GM23338 (cell line): ENCODE measurements at regions not wholly inside any gene's neighbourhood (a gene's known extent, or its start where the extent isn't known, plus 50 kb on each side); places are given as distances from the start of the nearest gene placed in this dataset.

ENCODE experiments used
- ATAC-seq: fragments of 200-7000 bp; cut with Tn5 transposase; 3 replicates; pipeline ENCODE4 v1.9.1; 2020
- DNase-seq: peaks from one replicate; pipeline ENCODE4 v3.0.0-alpha.2; 2015; ENCODE audit warnings: low spot score
- H2AFZ ChIP-seq: fragments of 200-600 bp; sonication (generic); 2 replicates; pipeline ENCODE4 v1.8.0; 2016; ENCODE audit warnings: antibody characterized with exemption, mild to moderate bottlenecking, moderate library complexity
- H3F3A ChIP-seq: fragments of 200-600 bp; sonication (generic); replicated peaks from 2 replicates; pipeline ENCODE4 v1.8.0; 2017; ENCODE audit warnings: antibody characterized with exemption, mixed run types, low read depth
- H3K27ac ChIP-seq: fragments of 200-600 bp; sonication (generic); 2 replicates; pipeline ENCODE4 v1.6.1; 2016; ENCODE audit warnings: low read depth
- H3K27me3 ChIP-seq: fragments of 200-600 bp; sonication (generic); 2 replicates; pipeline ENCODE4 v1.8.0; 2016; ENCODE audit warnings: mild to moderate bottlenecking, mixed run types, moderate library complexity; ENCODE audit not compliant: insufficient read depth
- H3K36me3 ChIP-seq: fragments of 200-600 bp; sonication (generic); 2 replicates; pipeline ENCODE4 v1.8.0; 2016; ENCODE audit warnings: mild to moderate bottlenecking; ENCODE audit not compliant: insufficient read depth
- H3K4me1 ChIP-seq: fragments of 200-600 bp; sonication (generic); 2 replicates; pipeline ENCODE4 v1.8.0; 2016; ENCODE audit warnings: mild to moderate bottlenecking, moderate library complexity; ENCODE audit not compliant: insufficient read depth
- H3K4me2 ChIP-seq: fragments of 200-600 bp; sonication (generic); 2 replicates; pipeline ENCODE4 v1.7.1; 2017; ENCODE audit warnings: mixed run types
- H3K4me3 ChIP-seq: fragments of 200-600 bp; sonication (generic); 2 replicates; pipeline ENCODE4 v1.6.1; 2016; ENCODE audit warnings: mixed run types
- H3K79me2 ChIP-seq: fragments of 200-600 bp; sonication (generic); replicated peaks from 2 replicates; pipeline ENCODE4 v1.8.0; 2017; ENCODE audit warnings: mild to moderate bottlenecking; ENCODE audit not compliant: insufficient read depth
- H3K9me2 ChIP-seq: fragments of 200-600 bp; sonication (generic); 2 replicates; pipeline ENCODE4 v1.8.0; 2017; ENCODE audit not compliant: insufficient read depth
- H4K20me1 ChIP-seq: fragments of 200-600 bp; sonication (generic); replicated peaks from 2 replicates; pipeline ENCODE4 v1.8.0; 2017; ENCODE audit warnings: mild to moderate bottlenecking; ENCODE audit not compliant: insufficient read depth
- H3K27ac Mint-ChIP-seq: 2 replicates; pipeline ENCODE4 v1.8.0; 2020; ENCODE audit warnings: inconsistent platforms, mild to moderate bottlenecking, moderate library complexity, mixed read lengths
- H3K27me3 Mint-ChIP-seq: 3 replicates; pipeline ENCODE4 v1.8.0; 2022; ENCODE audit warnings: low read depth, mild to moderate bottlenecking, moderate library complexity, mixed read lengths, inconsistent platforms; ENCODE audit not compliant: insufficient read depth, poor library complexity
- H3K36me3 Mint-ChIP-seq: 3 replicates; pipeline ENCODE4 v1.8.0; 2021; ENCODE audit warnings: low read depth, mild to moderate bottlenecking, inconsistent platforms, moderate library complexity, mixed read lengths
- H3K4me1 Mint-ChIP-seq: 3 replicates; pipeline ENCODE4 v1.8.0; 2020; ENCODE audit warnings: mild to moderate bottlenecking, inconsistent platforms, mixed read lengths
- H3K4me3 Mint-ChIP-seq: 3 replicates; pipeline ENCODE4 v1.8.0; 2021; ENCODE audit warnings: moderate library complexity, mild to moderate bottlenecking, inconsistent platforms, mixed read lengths
- H3K9me3 Mint-ChIP-seq: 3 replicates; pipeline ENCODE4 v1.8.0; 2020; ENCODE audit warnings: moderate library complexity, mild to moderate bottlenecking, inconsistent platforms, mixed read lengths
- CREB1 ChIP-seq: fragments of 250-450 bp; sonication (Bioruptor Pico); IDR thresholded peaks from 2 replicates; pipeline ENCODE4 v1.5.0; 2020; ENCODE audit warnings: low read depth, mild to moderate bottlenecking, moderate library complexity
- EZH2 ChIP-seq: fragments of 200-600 bp; sonication (generic); IDR thresholded peaks from one replicate; pipeline ENCODE4 v1.8.0; 2017; ENCODE audit warnings: antibody characterized with exemption, mild to moderate bottlenecking, low read depth; ENCODE audit not compliant: unreplicated experiment
- EZH2phosphoT487 ChIP-seq: fragments of 200-600 bp; sonication (generic); IDR thresholded peaks from one replicate; pipeline ENCODE4 v1.8.1; 2018; ENCODE audit warnings: antibody characterized with exemption; ENCODE audit not compliant: unreplicated experiment
- JUNB ChIP-seq: IDR thresholded peaks from one replicate; pipeline ENCODE4 v1.6.1; 2016; ENCODE audit warnings: antibody characterized with exemption; ENCODE audit not compliant: unreplicated experiment
- NANOG ChIP-seq: IDR thresholded peaks from 2 replicates; pipeline ENCODE4 v1.6.1; 2016; ENCODE audit warnings: antibody characterized with exemption, borderline replicate concordance
- POLR2AphosphoS5 ChIP-seq: IDR thresholded peaks from 2 replicates; pipeline ENCODE4 v1.6.1; 2016; ENCODE audit warnings: antibody characterized with exemption, low read depth
- STAT1 ChIP-seq: IDR thresholded peaks from one replicate; pipeline ENCODE4 v1.6.1; 2016; ENCODE audit warnings: antibody characterized with exemption; ENCODE audit not compliant: unreplicated experiment
- ZNF114 ChIP-seq: fragments of 250-450 bp; sonication (Bioruptor Pico); IDR thresholded peaks from 2 replicates; pipeline ENCODE4 v1.5.0; 2020; ENCODE audit warnings: mild to moderate bottlenecking, moderate library complexity
- ZNF331 ChIP-seq: fragments of 250-450 bp; sonication (Bioruptor Pico); IDR thresholded peaks from 2 replicates; pipeline ENCODE4 v1.5.0; 2020; ENCODE audit warnings: low read depth, mild to moderate bottlenecking, moderate library complexity
- TF ChIP-seq, protein P1 (sequence below): fragments of 250-450 bp; sonication (Bioruptor Pico); IDR thresholded peaks from 2 replicates; pipeline ENCODE4 v1.5.0; 2020; ENCODE audit warnings: mild to moderate bottlenecking, moderate library complexity
- TF ChIP-seq, protein P2 (sequence below), 2 experiments: fragments of 200-600 bp in 1 of 2; sonication (generic) in 1 of 2; conservative IDR thresholded peaks; 2 replicates each; pipeline versions ENCODE4 v1.5.1 to v1.6.1; 2016 to 2017; ENCODE audit warnings: antibody characterized with exemption in 2 of 2, low read depth in 2 of 2, mild to moderate bottlenecking in 2 of 2, moderate library complexity in 1 of 2
- TF ChIP-seq, protein P3 (sequence below): IDR thresholded peaks from one replicate; pipeline ENCODE4 v1.6.1; 2018; ENCODE audit warnings: antibody characterized with exemption; ENCODE audit not compliant: unreplicated experiment
- TF ChIP-seq, protein P4 (sequence below): IDR thresholded peaks from 2 replicates; pipeline ENCODE4 v1.6.1; 2016; ENCODE audit warnings: antibody characterized with exemption

DNA sequence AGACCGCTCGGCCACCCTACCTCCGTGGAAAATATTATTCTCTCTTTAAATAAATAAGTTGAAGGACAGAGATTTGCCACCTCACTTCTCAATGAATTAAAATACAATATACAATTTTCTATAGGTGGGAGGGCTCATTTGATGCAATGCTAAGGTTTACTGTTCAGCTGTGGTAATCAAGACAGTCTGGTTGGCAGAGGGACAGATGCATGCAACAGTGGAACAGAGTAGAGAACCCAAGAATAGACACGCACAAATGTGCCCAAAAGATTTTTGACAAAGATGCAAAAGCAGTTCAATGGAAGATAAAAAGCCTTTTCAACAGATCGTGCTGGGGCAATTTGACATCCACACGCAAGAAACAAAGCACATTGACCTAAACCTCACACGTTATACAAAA, 145.2 kb downstream of the CEBPB start:
- Histone ChIP-seq H3K79me2 (no peaks in the 10 kb centered on the region), H3K4me2 (no peak overlapping the region), H3K36me3 (no peaks in the 10 kb centered on the region), H4K20me1 (no peaks in the 10 kb centered on the region), H3K27ac (no peak overlapping the region), H3K4me3 (no peak overlapping the region), H3K27me3 (no peaks in the 10 kb centered on the region), H3K9me2 (no peaks in the 10 kb centered on the region), H3K4me1 (no peaks in the 10 kb centered on the region; the same call in 1 of the 2 replicates), H3F3A (no peaks in the 10 kb centered on the region), H2AFZ (no peak overlapping the region)
- Mint-ChIP-seq H3K4me1 (peaks cover 8% of the 10 kb centered on the region; the same call in 2 of the 3 replicates), H3K4me3 (no peak overlapping the region), H3K27ac (no peak overlapping the region), H3K9me3 (no peaks in the 10 kb centered on the region), H3K36me3 (no peaks in the 10 kb centered on the region), H3K27me3 (peaks cover 7% of the 10 kb centered on the region)
- no peak for TF ChIP-seq EZH2
- no peak for TF ChIP-seq ZNF114
- TF ChIP-seq, protein P1, sequence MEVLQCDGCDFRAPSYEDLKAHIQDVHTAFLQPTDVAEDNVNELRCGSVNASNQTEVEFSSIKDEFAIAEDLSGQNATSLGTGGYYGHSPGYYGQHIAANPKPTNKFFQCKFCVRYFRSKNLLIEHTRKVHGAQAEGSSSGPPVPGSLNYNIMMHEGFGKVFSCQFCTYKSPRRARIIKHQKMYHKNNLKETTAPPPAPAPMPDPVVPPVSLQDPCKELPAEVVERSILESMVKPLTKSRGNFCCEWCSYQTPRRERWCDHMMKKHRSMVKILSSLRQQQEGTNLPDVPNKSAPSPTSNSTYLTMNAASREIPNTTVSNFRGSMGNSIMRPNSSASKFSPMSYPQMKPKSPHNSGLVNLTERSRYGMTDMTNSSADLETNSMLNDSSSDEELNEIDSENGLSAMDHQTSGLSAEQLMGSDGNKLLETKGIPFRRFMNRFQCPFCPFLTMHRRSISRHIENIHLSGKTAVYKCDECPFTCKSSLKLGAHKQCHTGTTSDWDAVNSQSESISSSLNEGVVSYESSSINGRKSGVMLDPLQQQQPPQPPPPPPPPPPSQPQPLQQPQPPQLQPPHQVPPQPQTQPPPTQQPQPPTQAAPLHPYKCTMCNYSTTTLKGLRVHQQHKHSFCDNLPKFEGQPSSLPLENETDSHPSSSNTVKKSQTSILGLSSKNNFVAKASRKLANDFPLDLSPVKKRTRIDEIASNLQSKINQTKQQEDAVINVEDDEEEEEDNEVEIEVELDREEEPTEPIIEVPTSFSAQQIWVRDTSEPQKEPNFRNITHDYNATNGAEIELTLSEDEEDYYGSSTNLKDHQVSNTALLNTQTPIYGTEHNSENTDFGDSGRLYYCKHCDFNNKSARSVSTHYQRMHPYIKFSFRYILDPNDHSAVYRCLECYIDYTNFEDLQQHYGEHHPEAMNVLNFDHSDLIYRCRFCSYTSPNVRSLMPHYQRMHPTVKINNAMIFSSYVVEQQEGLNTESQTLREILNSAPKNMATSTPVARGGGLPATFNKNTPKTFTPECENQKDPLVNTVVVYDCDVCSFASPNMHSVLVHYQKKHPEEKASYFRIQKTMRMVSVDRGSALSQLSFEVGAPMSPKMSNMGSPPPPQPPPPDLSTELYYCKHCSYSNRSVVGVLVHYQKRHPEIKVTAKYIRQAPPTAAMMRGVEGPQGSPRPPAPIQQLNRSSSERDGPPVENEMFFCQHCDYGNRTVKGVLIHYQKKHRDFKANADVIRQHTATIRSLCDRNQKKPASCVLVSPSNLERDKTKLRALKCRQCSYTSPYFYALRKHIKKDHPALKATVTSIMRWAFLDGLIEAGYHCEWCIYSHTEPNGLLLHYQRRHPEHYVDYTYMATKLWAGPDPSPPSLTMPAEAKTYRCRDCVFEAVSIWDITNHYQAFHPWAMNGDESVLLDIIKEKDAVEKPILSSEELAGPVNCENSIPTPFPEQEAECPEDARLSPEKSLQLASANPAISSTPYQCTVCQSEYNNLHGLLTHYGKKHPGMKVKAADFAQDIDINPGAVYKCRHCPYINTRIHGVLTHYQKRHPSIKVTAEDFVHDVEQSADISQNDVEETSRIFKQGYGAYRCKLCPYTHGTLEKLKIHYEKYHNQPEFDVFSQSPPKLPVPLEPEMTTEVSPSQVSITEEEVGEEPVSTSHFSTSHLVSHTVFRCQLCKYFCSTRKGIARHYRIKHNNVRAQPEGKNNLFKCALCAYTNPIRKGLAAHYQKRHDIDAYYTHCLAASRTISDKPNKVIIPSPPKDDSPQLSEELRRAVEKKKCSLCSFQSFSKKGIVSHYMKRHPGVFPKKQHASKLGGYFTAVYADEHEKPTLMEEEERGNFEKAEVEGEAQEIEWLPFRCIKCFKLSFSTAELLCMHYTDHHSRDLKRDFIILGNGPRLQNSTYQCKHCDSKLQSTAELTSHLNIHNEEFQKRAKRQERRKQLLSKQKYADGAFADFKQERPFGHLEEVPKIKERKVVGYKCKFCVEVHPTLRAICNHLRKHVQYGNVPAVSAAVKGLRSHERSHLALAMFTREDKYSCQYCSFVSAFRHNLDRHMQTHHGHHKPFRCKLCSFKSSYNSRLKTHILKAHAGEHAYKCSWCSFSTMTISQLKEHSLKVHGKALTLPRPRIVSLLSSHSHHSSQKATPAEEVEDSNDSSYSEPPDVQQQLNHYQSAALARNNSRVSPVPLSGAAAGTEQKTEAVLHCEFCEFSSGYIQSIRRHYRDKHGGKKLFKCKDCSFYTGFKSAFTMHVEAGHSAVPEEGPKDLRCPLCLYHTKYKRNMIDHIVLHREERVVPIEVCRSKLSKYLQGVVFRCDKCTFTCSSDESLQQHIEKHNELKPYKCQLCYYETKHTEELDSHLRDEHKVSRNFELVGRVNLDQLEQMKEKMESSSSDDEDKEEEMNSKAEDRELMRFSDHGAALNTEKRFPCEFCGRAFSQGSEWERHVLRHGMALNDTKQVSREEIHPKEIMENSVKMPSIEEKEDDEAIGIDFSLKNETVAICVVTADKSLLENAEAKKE = no peak
- TF ChIP-seq CREB1 (CRISPR knock-in tag) = no peak
- no peak for TF ChIP-seq POLR2AphosphoS5
- TF ChIP-seq STAT1 = no peak
- TF ChIP-seq, protein P2, sequence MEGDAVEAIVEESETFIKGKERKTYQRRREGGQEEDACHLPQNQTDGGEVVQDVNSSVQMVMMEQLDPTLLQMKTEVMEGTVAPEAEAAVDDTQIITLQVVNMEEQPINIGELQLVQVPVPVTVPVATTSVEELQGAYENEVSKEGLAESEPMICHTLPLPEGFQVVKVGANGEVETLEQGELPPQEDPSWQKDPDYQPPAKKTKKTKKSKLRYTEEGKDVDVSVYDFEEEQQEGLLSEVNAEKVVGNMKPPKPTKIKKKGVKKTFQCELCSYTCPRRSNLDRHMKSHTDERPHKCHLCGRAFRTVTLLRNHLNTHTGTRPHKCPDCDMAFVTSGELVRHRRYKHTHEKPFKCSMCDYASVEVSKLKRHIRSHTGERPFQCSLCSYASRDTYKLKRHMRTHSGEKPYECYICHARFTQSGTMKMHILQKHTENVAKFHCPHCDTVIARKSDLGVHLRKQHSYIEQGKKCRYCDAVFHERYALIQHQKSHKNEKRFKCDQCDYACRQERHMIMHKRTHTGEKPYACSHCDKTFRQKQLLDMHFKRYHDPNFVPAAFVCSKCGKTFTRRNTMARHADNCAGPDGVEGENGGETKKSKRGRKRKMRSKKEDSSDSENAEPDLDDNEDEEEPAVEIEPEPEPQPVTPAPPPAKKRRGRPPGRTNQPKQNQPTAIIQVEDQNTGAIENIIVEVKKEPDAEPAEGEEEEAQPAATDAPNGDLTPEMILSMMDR (conservative IDR thresholded peaks at IDR 0.05; ENCODE audit: low read depth in 2 of 2) = no peak
- TF ChIP-seq EZH2phosphoT487 = no peak
- TF ChIP-seq, protein P3, sequence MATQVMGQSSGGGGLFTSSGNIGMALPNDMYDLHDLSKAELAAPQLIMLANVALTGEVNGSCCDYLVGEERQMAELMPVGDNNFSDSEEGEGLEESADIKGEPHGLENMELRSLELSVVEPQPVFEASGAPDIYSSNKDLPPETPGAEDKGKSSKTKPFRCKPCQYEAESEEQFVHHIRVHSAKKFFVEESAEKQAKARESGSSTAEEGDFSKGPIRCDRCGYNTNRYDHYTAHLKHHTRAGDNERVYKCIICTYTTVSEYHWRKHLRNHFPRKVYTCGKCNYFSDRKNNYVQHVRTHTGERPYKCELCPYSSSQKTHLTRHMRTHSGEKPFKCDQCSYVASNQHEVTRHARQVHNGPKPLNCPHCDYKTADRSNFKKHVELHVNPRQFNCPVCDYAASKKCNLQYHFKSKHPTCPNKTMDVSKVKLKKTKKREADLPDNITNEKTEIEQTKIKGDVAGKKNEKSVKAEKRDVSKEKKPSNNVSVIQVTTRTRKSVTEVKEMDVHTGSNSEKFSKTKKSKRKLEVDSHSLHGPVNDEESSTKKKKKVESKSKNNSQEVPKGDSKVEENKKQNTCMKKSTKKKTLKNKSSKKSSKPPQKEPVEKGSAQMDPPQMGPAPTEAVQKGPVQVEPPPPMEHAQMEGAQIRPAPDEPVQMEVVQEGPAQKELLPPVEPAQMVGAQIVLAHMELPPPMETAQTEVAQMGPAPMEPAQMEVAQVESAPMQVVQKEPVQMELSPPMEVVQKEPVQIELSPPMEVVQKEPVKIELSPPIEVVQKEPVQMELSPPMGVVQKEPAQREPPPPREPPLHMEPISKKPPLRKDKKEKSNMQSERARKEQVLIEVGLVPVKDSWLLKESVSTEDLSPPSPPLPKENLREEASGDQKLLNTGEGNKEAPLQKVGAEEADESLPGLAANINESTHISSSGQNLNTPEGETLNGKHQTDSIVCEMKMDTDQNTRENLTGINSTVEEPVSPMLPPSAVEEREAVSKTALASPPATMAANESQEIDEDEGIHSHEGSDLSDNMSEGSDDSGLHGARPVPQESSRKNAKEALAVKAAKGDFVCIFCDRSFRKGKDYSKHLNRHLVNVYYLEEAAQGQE = no peak
- TF ChIP-seq, protein P4, sequence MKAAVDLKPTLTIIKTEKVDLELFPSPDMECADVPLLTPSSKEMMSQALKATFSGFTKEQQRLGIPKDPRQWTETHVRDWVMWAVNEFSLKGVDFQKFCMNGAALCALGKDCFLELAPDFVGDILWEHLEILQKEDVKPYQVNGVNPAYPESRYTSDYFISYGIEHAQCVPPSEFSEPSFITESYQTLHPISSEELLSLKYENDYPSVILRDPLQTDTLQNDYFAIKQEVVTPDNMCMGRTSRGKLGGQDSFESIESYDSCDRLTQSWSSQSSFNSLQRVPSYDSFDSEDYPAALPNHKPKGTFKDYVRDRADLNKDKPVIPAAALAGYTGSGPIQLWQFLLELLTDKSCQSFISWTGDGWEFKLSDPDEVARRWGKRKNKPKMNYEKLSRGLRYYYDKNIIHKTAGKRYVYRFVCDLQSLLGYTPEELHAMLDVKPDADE = no peak
- TF ChIP-seq JUNB = no peak
- no peak for TF ChIP-seq ZNF331
- TF ChIP-seq NANOG = no peak
- DNase-seq (no peak), ATAC-seq (no peak)
